ENCODE measurements at regions not wholly inside any gene's neighbourhood (a gene's known extent, or its start where the extent isn't known, plus 50 kb on each side); places are given as distances from the start of the nearest gene placed in this dataset.
"Not testable (repeated sequence)": the region's sequence is repeated elsewhere in the genome, so short reads cannot be mapped to it uniquely, and the experiment has no call there.

DNA sequence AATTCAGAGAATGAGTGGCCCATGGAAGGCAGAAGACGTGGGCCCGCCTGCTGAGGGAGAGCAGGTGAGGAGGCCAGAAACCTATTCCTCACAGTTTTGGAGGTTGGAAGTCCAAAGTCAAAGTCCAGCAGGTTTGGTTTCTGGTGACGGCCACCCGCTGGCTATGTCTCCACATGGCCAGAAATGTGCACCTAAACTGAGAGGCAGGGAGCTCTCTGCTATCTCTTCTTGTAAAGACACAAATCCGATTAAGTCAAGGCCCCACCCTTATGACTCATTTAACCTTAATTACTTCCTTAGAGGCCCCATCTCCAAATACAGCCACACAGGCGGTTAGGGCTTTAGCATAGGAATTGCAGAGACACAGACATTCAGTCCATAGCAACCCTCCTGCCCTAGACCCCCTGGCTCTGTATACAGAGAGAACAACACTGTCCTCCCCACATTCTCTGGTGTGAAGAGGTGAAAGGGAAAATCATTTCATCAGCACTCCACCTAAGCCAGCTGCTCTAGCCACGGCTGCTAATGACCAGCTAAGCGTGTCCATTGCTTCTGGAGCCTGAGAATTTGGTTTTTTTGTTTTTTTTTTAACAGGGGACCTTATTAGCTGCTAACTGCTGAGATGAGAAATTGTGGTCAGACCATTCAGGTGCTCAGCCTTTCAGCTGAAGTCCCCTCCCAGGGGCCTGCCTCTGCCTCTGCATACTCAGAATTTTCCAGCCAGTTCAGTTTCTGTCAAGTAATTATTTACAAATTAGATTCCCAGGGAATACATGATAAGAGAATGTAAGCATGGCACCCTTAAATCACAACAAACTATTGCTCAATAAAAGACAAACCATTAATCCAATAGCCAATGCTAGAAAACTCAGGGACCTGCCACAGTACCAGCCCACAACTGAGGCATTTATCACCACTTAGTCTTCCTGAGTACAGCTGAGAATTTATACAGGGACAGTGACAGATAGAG lies 368.7 kb upstream of the ID2 start:
- peak; percentile 73 for DNase-seq

DNA sequence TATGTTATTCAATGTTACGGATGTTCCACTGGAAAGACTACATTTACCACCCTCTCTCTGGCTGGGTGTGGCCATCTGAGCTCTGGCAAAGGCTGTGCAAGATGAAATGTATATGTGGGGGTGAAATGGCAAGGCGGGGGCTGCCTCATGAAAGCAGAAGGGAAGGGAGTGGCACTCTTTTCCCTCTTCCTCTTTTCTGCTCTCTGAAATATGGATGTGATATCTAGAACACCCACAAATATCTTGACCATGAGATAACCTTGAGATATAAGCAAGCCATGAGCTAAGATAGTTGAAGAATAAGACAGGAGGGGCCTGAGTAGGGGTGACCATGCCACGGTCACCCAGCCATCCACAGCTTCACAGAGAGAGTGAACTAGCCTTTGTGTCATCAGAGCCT lies 367.8 kb upstream of the ID2 start:
- DNase-seq, result no peak

DNA sequence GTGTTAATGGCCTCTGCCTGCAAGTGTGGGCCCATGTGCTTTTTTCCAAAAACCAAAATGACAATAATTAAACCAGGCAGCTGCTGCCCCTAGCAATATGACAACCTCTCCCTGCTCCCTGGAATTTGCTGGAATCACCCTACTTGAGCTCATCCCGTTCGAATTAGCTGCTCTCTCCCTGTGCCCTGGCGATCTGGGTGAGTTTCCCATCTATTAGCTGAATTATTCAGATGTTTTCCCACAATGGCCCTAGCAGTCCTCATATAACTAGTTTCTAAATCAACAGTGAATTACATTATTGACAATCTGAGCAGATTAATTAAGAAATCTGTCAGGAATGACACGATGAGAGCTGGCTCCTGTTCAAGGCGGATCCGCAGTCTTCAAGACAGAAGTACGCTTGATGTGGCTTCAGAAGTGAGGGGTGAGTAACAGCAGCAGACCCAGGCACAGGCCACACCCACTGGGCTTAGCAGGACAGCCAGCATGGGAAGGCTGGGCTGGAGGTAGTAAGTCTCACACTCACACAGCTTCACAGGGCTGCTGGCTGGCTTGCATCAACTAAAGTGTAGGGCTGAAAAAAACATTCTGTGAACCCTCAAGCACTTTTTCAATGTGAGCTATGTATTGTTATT lies 366.2 kb upstream of the ID2 start:
- no peak for DNase-seq

DNA sequence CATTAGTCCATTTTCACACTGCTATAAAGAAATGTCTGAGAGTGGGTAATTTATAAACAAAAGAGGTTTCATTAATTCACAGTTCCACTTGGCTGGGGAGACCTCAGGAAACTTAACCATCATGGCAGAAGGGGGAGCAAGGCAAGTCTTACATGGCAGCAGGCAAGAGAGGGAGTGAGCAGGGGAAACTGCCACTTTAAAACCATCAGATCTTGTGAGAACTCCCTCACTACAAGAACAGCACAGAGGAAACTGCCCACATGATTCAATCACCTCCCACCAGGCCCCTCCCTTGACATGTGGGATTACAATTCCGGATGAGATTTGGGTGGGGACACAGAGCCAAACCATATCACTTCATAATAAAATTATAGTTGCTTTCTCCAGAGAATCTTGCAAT lies 365.5 kb upstream of the ID2 start:
- no peak for DNase-seq

DNA sequence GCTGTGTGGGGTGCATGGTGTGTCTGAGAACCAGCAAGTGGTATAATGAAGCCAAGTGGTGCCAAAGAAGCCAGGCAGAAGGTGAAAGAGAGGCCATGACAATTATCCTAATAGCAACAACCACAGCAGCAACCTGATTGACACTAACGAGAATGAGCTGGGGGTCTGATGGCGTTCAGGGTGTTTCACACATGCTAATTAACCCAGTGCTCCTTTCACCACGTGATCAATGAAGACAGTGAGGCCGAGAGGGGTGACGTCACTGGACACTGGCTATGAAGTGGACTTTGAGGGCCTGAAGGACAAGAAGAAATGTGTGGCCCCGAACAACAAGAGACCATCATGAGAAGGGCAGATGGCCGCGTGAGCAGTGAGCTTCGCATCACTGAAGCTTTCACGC lies 364.4 kb upstream of the ID2 start:
- no peak for DNase-seq

DNA sequence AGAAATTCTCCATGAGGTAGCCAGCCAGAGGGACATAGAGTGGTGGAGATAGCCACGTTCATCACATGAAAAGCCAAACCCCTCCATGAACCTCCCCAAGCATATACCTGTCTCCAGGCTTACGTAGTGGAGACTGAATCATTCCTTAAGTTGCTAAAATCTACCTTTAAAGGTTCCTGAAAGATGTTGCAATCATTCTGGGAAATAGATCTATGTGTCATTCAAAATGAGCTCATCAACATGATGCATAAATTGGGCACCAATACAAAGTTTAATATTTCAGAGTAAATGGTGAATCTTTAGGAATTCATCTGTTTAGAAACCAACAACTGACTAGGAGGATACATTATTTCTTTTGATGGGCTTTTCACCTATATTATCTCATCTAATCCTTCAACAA lies 362.6 kb upstream of the ID2 start:
- no peak for DNase-seq

DNA sequence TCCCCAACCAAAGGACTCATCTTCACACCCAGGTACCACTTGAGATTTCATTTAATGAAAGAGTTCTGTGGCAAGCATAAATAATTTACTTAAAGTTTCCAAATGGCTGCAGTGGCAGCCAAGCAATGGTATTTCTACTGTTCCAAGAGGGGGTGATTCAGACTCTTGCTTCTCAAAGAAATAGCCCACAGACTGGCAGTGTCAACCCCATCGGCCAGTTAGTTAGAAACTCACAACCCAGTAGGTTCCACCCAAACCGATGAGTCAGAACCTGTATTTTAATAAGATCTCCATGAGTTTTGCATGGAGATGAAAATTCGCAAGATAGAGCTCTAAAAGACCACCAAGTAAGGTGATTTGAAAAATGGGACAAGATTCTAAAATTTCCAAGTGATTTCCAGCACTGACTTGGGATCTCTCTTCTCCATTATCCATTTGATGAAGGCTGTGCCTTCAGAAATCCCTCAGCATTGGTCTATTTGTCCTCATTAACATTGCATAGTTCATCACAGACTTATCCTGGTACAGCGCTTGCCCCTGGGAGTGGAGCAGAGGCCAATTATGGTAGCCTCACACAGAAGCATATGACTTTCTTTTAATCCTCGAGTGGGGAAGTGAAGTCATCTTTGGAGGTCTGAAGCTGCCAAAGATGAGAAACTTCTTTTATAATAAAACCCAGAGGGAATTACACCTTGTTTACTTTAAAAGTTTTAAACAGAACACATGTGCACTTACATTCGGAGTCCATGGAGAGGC lies 361.4 kb upstream of the ID2 start:
- DNase-seq, result no peak

DNA sequence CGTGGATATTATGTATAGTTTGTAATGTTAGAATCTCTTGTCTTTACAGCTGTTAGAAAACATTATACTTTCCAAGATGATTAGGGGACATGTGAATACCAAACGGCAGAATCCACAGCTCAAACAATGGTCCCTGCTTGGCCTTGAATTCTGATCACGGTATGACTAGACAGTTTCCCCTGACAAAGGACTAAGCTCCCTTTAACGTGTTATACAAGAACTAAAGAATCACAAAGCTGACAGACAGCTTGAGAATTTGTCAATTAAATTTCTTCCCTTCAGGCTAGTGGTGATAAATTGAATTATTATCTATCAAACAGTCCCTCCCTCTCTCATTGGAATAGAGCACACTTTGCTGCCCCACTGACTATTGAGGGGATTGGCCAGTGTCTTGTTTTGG lies 359.2 kb upstream of the ID2 start:
- no peak for DNase-seq

DNA sequence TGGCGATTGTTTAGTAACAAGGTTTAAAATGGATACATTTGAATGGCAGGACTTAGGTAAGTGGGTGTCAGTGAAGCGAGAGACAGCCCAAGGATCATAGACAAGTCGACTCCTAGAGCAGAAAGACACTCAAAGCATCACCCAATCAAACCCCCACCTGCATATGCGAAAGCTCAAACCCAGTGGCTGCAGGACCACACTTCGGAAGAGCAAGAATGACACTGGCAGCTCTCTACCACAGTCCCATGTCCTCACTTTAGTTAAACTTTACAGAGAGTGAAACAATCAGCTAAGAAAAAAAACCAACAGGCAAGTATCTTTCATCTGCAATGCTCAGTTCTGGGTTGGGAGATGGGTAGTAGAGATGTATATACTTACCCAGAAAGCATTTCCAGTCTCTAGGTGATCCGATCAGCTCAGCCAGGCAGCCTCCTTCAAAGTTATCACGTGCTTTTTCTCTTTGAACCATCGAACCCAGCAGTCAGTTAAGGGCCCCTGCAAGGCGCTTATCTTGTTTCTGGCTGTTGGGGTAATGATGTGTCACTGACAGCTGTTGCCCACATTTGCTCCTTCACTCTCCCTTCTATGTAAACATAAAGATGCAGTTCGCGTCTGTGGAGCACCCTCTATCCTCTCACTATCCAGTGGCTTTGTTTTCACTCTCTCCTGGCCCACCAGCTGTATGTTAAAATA lies 357.5 kb upstream of the ID2 start:
- peak; percentile 86 for DNase-seq

DNA sequence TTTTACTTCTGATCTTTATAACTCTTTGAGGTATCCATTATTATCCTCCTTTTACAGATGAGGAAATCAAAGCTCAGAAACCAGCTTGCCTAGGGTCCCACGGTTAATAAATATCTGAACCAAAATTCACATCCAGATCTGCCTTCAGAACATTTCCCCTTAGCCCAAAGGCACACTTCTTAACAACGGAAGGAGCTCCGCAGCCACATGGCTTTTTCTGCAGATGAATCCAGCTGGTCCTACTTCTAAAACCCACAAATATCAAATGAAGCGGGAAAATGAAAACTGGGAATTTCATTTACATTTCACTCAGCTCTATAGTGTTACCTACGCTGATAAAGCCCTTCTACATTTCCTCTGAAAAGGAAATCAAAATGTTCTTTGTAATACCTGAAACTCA lies 357.0 kb upstream of the ID2 start:
- DNase-seq, result no peak

DNA sequence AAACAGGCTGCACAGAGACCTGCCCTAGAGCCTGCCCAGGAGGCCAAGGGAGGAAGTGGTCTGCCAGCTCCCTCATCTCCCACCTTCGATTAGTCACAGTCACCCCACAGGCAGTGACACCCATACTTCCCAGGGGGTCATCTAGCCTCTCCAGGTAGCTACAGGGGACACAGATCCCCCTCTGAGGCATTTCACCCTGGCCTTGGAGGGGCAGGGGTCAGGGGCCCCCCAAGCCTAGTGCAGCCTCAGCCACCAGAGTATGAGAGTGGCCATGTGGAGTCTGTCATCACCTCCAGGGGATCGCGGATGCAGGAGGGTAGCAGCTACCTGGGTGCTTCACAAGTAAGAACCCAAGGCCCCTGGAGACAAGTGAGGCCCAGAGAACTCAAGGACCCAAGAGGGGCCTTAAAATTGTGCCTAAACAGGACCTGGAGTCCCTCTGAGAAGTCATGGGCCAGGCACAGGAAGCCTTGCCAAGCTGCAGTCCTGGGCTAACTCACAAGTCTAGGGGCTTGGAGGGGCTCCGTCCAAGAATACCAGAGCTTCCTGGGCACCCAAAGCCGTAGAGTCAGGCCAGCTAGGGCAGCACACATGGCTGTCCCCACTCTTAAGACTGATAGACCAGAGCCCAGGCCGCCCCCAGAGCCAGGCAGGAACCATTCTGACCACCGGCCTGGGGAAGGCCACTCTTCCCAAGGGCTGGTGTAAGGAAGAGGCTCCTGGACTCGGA lies 354.3 kb upstream of the ID2 start:
- no peak for DNase-seq

DNA sequence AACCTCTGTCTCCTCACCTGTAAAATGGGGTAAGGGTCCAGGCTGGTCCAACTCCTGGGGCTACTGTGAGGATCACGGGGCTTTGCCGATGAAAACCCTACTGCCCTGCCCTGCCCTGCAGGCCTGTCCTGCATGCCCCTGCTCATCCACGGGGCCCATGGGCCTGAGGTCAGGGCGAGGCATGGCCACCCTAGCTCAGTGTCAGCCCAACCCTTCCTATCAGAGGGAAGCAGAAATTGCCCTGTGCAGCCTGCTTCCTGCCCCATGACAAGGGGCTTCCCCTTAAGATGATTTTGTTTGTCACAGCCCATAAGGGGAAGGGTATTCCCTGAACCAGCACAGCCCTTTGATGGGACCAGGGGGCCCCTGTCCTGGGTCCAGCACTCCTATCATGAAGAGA lies 353.6 kb upstream of the ID2 start:
- DNase-seq, result no peak

DNA sequence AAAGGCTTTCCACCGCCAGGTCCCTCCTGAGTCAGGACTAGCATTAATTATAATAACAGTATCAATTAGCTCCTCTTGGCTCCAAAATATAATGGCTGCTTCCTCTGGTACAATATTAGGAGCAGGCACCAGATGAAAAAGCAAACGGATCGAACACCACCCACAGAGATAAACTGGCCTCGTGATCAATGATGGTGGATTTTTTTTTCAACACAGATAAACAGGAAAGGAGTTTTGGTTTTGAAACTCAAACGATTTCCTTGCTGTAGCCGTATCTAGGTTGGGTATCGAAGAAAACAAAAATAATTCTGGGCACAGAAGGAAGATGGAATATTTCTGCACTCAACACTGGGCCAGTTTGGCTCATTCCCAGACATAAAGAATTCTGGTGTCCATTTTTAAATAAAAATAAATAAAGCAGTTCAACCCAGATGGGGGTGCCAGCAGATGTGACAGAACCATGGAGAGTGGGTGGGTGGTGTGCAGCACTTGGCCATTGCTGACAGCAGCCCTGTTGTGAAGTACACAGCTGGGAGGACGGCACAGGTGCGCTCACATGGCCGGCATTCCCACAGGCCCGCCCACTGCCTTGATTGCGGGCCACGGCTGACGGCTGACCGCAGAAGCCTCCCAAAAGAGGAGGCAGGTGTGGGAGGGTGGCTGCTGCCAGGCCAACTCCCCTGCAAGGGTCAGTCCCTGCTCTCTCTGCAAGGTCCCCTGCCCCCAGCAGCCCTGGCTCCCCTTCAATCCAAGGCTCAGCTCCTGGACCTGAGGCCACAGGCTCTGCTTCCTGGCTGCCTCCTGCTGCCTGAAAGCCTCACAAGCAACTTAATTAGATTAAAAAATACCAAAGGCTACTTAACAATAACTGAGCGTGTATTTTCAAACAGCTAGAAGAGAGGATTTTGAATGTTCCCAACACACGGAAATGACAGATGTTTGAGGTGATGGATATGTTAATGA lies 351.9 kb upstream of the ID2 start:
- no peak for DNase-seq

DNA sequence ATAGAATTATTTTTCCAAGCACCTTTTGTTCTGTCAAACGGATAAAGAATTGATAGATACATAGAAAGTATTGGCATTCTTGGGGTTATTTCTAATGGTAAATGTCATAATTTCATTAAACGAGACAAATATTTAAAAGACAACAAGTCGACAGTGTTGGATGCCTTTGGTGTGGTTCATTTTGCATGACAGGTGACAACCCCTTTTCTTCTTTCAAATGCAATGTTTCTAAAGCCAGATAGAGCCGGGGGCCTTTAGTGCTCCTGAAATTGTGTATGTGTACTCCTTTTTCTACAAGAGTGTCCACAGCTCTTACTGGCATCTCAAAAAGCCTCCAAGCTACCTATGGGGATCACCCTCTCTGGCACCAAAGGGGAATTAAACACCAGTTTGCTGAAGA lies 350.8 kb upstream of the ID2 start:
- DNase-seq, result no peak

DNA sequence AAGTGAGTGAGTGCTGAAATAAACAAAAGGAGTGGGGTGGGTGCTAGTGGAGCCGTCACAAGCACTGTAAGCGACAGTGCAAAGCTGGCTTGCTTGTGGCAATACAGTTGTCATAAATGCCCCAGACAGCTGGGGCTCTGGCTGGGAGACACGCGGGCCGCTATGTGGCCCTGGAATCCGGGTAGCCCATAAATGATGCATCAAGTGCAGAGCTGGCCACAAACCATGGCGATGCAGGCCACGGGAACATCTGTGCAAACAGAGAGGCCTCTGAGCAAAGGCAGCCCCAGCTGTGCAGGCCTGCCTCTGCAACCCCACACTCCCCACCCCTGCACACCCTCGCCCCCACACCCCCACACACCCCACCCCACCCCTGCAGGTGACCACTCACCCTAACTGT lies 349.2 kb upstream of the ID2 start:
- DNase-seq, result no peak

DNA sequence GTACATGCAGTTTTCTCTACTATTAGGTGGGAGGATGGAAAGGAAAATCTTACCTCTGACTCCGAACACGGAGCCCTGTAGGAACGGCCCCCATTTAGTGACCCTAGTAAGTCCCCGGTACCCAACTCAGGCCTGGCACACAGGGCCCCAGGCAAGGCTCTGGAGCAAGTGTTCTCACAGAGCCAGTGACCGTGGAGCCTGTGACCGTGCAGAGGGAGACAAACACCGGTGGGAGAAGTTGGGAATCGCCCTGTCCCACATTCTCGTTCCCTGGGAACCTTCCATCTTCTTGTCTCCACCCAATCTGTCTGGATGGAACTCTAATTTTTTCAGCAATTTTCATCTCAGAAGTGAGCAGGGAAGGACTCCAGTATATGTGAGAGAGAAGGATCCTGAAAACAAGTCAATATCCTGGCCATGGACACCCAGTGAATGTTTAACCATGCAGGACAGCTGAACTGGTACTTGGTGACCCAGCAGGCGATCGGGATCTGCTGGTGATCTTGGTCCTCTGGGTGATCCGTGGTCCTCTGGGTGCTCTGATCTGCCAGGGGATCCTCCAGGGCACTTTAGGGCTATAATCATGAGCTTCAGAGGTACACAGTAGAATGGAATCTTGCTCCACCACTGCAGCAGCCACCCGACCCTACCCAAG lies 348.6 kb upstream of the ID2 start:
- no peak for DNase-seq

DNA sequence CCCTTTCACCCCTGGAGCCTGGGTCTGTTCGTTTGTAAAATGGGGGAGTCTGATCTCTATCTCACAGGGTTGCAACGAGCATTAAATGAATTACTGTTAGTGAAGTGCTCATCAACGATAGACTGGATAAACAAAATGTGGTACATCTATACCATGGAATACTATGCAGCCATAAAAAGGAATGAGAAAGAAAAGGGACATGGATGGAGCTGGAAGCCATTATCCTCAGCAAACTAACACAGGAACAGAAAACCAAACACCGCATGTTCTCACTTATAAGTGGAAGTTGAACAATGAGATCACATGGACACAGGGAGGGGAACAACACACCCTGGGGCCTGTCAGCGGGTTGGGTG lies 348.0 kb upstream of the ID2 start:
- DNase-seq, result not testable (repeated sequence)

DNA sequence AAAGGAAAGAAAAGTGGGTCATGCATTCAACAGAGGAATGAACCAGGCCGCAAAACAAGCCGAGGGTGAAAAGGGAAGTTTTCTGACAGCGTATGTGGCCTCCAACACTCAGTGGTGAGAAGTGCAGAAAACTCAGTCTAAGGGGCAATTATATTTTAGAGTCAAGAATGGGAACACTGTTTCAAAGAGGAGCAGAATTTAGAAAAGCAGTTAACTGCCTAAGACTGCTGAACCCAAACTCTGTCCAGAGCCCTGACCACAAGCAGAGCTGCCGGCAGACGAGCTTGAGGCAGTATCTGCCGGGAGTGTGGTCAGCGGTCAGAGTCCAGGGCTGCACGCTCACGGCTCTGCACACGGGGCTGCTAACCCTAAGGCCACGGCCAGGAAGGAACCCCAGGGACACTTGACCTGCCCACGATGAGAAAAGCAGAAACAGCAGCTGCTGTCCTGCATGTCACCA lies 347.0 kb upstream of the ID2 start:
- no peak for DNase-seq

DNA sequence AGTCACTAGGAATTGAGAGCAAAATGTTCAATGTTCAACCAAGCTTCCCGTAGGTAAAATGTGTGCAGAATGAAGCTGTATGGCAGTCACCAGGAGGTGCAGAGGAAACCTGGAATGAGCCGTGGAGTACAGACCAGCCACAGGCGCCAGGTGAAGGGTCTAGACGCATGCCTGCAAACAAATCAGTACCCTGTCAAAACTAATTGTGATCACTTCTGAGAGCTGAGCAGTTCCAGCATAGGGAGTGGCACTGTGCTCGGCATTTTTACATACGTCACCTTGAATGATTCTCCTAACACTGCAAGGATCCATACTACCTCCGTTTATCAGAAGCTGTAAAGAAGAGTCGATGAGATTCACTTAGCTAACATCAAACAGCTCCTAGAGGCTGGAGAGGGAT lies 346.1 kb upstream of the ID2 start:
- no peak for DNase-seq

DNA sequence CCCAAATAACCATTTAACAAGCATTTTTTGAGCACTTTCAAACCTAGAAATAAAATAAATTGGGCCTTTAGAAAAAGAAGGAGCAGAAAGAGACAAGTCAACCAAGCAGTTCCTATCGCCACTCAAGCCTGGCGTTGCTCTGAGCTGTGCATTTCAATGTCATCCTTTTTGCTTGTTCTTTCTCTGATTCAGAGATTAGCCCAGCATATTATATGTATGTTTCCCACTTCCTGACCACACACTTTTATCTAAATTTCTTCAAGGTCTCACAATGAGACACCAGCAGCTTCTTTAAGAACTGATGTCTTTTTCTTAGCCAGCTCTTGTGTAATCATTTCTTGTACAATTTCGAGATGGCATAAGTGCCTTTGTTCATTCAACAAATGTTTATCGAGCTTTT lies 344.5 kb upstream of the ID2 start:
- no peak for DNase-seq

DNA sequence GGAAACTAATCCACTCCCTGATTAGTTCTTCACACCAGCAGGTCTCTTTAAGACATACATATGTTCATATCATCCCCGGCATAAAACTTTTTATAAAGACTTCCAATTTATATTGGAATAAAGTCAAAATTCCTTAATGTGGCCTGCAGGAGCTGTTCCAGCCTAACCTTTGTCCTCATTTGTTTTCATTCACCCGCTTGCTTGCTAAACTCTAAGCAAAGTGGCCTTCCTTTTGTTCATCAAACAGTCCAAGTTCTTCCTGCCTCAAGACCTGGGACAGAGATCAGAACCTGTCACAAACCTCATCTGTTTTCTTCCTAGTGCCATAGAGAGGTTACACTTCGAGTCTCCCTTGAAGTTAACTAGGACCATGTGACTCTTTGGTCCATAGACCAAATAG lies 339.4 kb upstream of the ID2 start:
- no peak for DNase-seq
